A673 (cell line): ENCODE measurements at regions not wholly inside any gene's neighbourhood (a gene's known extent, or its start where the extent isn't known, plus 50 kb on each side); places are given as distances from the start of the nearest gene placed in this dataset.
"Not testable (repeated sequence)": the region's sequence is repeated elsewhere in the genome, so short reads cannot be mapped to it uniquely, and the experiment has no call there.

ENCODE experiments used
- BruUV-seq: library from RNA; stranded (reverse); fragments of 400-500 nt; replicated peaks from 2 replicates; lab custom pipeline; 2021; lab: Mats Ljungman, UMichigan
- CTCF ChIA-PET: fragments of 300-600 bp; sonication (Branson Sonifier 250); formaldehyde crosslinking; loops from one replicate; lab custom pipeline; 2022; ENCODE audit warnings: antibody characterized with exemption; lab: Charles Lee
- POLR2A ChIA-PET: fragments of 300-600 bp; sonication (Branson Sonifier 250); formaldehyde crosslinking; loops from one replicate; lab custom pipeline; 2022; ENCODE audit warnings: antibody characterized with exemption; ENCODE audit not compliant: low non-redundant PET; lab: Charles Lee
- DNase-seq: peaks from one replicate; pipeline ENCODE4 v3.0.0-alpha.2; 2015; ENCODE audit warnings: low spot score
- H3K27ac ChIP-seq: fragments of 200-600 bp; sonication (generic); 2 replicates; pipeline ENCODE4 v1.5.1; 2016; ENCODE audit warnings: mixed run types, low read depth, mild to moderate bottlenecking, mixed read lengths, antibody characterized with exemption, low read length; ENCODE audit not compliant: poor library complexity, severe bottlenecking
- H3K27me3 ChIP-seq: fragments of 200-600 bp; sonication (generic); replicated peaks from 2 replicates; pipeline ENCODE4 v1.6.1; 2017; ENCODE audit warnings: mixed run types, low read depth, mild to moderate bottlenecking, mixed read lengths, antibody characterized with exemption, low read length; ENCODE audit not compliant: insufficient read depth, poor library complexity
- H3K36me3 ChIP-seq: fragments of 200-600 bp; sonication (generic); 2 replicates; pipeline ENCODE4 v1.6.1; 2016; ENCODE audit warnings: mixed run types, mild to moderate bottlenecking, mixed read lengths, antibody characterized with exemption, low read length; ENCODE audit not compliant: insufficient read depth, poor library complexity, severe bottlenecking
- H3K4me1 ChIP-seq: fragments of 200-600 bp; sonication (generic); 2 replicates; pipeline ENCODE4 v1.6.1; 2017; ENCODE audit warnings: mixed run types, mild to moderate bottlenecking, mixed read lengths, antibody characterized with exemption, low read length; ENCODE audit not compliant: insufficient read depth, poor library complexity, severe bottlenecking
- H3K4me3 ChIP-seq: fragments of 200-600 bp; sonication (generic); 2 replicates; pipeline ENCODE4 v1.5.1; 2016; ENCODE audit warnings: low read depth, mixed run types, mild to moderate bottlenecking, mixed read lengths, low read length; ENCODE audit not compliant: poor library complexity, severe bottlenecking
- H3K9me3 ChIP-seq: fragments of 200-600 bp; sonication (generic); 2 replicates; pipeline ENCODE4 v1.6.1; 2016; ENCODE audit warnings: mixed run types, low read depth, mild to moderate bottlenecking, mixed read lengths, antibody characterized with exemption, low read length; ENCODE audit not compliant: poor library complexity, severe bottlenecking
- intact Hi-C: fragments of 100-400 bp; cut with micrococcal nuclease; formaldehyde crosslinking; loops from one replicate; pipeline ENCODE4 v1.10.0; 2022; ENCODE audit not compliant: unreplicated experiment

DNA sequence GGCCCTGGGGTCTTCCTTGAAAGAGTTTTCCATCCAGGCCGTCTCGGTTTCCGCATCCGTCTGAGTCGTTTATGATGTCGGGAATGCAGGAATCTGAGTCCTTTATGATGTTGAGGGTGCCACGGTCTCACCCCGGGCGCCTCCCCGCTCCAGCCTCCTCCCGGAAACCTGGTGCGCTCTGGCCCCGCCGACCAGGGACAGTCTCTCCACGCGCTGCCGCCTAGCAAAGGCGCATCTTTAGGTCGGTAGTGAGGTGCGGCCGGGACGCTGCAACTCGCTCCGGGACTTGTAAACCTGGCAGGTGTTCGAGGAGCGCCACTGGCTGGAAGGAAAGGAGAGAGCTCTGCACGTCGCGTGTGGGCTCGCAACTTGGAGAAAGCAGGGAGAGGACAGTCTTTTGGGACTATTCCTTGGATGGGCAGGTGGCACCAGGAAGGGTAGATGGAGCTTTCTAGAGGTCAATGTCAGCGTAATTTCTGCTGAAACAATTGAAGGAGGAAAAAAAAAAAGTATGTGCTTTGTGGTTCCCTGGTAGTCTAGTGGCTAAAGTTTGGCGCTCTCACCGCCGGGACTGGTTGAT lies 132.0 kb downstream of the FAM72B start:
- H3K36me3 ChIP-seq, CTCF ChIA-PET, H3K4me1 ChIP-seq, H3K9me3 ChIP-seq, DNase-seq, POLR2A ChIA-PET, H3K27me3 ChIP-seq, H3K4me3 ChIP-seq, H3K27ac ChIP-seq, intact Hi-C loops, BruUV-seq: not testable (repeated sequence)

DNA sequence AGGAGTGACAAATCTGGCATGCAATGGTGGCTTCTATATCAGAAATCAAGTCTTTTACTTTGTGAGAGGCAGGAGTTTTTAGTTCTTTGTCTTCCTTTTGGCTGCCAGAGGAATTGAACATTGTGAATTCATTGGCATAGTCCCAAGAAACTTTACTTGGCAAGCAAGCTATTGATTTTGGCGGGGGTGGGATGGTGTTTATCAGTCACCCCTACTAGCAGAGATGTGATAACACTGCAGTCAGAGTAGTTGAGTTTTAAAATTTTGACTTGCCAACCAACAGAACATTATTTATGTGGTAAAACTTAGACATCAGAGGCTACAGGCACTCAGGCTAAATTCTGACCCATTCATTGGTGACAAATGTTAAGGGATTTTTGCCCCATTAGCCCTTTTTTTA lies 129.2 kb downstream of the FAM72B start:
- BruUV-seq, H3K27me3 ChIP-seq, intact Hi-C loops, H3K36me3 ChIP-seq, H3K4me3 ChIP-seq, DNase-seq, POLR2A ChIA-PET, H3K27ac ChIP-seq, H3K9me3 ChIP-seq, CTCF ChIA-PET, H3K4me1 ChIP-seq: not testable (repeated sequence)

DNA sequence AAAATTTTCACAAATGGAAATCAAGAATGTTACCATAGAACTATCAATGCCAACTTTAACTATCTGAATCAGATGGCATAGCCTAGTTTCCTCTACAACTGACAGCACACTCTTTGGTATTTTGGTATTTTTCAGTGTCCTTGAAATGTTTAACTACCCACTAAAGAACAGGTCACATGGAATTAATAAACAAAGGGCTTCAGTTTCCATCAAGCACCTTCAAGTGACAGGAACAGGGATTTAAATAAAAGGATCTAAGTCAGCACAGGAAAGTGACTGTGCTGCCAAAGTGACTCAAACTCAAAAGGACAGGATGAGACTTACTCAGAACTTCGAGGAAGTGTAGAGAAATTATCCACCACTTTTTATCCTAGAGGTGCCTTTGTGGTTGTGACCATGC lies 117.2 kb downstream of the FAM72B start:
- H3K36me3 ChIP-seq, H3K9me3 ChIP-seq, H3K27me3 ChIP-seq, intact Hi-C loops, POLR2A ChIA-PET, BruUV-seq, CTCF ChIA-PET, H3K4me1 ChIP-seq, H3K27ac ChIP-seq, H3K4me3 ChIP-seq, DNase-seq: not testable (repeated sequence)

DNA sequence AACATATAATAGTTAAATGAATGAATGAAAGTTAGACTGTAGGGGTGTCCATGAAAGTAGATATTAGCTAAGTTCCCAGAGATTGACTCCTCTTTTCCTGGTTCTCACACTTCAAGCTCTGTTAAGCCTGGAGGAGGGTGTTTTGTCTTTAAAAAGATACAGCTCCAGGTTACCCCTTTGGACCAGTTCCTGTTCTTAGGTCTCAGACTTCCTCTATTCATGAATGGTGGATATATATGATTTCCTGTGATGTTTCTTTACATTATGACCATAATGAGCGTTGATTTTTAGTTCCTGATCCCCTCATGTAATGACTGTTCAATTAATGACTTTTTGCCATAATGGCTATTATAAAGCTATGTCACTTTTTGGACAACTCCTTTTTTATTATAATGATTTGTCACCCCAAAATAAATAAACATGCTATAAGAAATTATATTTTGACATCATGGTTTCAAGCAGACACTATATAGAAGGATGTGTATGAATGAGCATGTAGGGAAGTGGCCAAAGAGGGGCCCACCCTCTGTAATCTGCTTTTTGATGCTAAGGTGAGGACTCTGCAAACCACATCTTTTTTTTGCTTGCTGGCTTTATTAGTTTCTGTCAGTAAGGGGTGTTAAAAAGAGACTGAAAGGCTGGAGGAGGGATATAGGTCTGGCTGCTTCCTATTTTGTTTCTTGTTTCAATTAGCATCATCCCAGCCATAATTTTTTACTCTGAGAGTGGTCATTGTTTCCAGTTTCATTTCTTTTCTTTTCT lies 115.2 kb downstream of the FAM72B start:
- CTCF ChIA-PET, POLR2A ChIA-PET, intact Hi-C loops: not testable (repeated sequence)

DNA sequence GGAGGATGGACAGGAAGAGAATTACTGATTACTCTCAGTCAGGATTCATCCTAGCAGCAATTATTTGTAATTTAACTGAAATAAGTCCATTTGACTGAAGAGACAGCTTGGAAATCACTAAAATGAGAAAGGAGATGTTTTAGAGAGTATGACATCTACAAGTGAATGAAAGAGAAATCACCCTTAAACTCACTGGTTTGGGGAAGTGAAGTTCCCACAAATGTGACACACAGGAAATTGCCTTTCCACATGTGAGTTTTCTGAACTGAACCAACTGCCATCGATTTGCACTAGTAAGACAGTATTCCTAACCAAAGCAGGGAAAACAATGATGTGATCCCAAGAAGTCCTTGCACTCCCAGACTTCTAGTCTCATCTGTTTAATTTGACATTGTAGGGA lies 110.3 kb downstream of the FAM72B start:
- H3K4me3 ChIP-seq, H3K27ac ChIP-seq, H3K36me3 ChIP-seq, intact Hi-C loops, BruUV-seq, H3K27me3 ChIP-seq, H3K9me3 ChIP-seq, H3K4me1 ChIP-seq, CTCF ChIA-PET, DNase-seq, POLR2A ChIA-PET: not testable (repeated sequence)

More for the DNA sequence above, 115.2 kb downstream of the FAM72B start:
- not testable (repeated sequence) for H3K4me1 ChIP-seq, BruUV-seq, H3K27ac ChIP-seq, H3K9me3 ChIP-seq, DNase-seq, H3K27me3 ChIP-seq, H3K4me3 ChIP-seq, H3K36me3 ChIP-seq

DNA sequence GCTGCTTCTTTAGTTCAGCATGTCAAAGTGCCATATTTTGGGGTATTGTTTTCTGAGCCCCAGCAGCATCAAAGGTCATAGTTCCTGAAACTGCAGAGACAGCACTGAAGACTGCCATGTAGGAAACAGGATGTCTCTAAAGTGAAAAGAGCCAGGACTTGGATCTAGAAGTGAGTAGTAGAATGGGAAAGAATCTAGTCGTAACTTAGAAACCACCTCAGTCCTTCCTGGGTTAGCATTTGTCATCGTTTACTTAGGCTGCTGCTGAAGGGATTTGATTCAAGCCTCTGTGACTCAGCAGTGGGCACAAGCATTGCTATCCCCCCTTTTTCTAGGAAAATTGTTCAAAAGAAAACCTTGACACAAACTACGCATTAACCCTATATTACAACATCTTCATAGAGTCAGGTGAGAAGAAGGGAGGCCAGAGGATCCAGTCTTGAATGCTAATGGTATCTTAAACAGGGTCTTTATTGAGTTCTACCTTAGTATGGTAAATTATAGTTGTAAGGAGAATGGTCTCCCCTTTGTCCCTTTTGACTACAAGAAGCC lies 108.8 kb downstream of the FAM72B start:
- CTCF ChIA-PET, H3K4me3 ChIP-seq, H3K4me1 ChIP-seq, intact Hi-C loops, DNase-seq, H3K9me3 ChIP-seq, H3K27ac ChIP-seq, H3K27me3 ChIP-seq, POLR2A ChIA-PET, BruUV-seq, H3K36me3 ChIP-seq: not testable (repeated sequence)

DNA sequence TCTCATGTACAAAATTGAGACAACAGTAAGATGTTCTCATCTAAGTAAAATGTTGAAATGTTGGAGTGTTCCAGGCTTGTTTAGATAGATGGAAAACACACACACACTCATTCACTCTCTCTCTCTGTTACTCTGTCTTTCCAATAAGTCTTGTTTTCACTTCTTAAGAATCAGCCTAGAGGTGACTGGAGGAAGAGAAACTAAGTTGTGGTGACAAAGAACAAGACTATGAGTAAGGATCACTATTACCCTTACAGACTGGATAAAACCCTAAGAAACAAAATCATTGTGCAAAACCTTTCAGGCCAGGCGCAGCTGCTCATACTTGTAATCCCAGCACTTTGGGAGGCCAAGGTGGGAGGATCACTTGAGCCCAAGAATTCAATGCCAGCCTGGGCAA lies 107.5 kb downstream of the FAM72B start:
- CTCF ChIA-PET, H3K27me3 ChIP-seq, H3K4me1 ChIP-seq, BruUV-seq, DNase-seq, intact Hi-C loops, H3K9me3 ChIP-seq, H3K4me3 ChIP-seq, H3K36me3 ChIP-seq, POLR2A ChIA-PET, H3K27ac ChIP-seq: not testable (repeated sequence)
